Activated CD4-positive, CD25-positive, alpha-beta regulatory T cell treated with anti-CD3 and anti-CD28 coated beads, Interleukin-2, amount 50 U/mL, for 24 hours (primary cell): ENCODE measurements at regions not wholly inside any gene's neighbourhood (a gene's known extent, or its start where the extent isn't known, plus 50 kb on each side); places are given as distances from the start of the nearest gene placed in this dataset.
"Not testable (repeated sequence)": the region's sequence is repeated elsewhere in the genome, so short reads cannot be mapped to it uniquely, and the experiment has no call there.

ENCODE experiments used
- ATAC-seq, 2 donors: fragments of 150-1000 bp; cut with Tn5 transposase; one replicate each; pipeline ENCODE4 v1.10.0; 2021; ENCODE audit warnings: mild to moderate bottlenecking in 1 of 2, moderate library complexity in 1 of 2

DNA sequence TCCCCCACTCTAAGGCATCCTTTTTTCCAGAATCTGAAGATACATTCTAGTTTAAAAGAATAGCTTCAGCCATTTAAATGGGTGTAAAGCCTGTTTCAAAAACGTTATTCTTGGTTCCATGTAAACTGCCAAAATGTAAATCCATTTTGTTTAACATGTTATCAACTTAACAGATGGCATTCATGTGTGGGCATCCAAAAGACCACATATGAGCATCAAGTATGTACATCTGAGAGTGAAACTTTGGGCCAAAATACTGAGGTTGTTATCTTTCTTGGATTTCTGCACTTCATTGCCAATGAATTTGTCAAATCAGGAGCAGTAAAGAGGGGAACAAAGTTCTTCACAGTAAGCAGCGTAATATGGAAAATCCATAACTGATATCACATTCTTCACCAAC is 395.4 kb downstream of the ZNF804A start:
- ATAC-seq, result no peak

DNA sequence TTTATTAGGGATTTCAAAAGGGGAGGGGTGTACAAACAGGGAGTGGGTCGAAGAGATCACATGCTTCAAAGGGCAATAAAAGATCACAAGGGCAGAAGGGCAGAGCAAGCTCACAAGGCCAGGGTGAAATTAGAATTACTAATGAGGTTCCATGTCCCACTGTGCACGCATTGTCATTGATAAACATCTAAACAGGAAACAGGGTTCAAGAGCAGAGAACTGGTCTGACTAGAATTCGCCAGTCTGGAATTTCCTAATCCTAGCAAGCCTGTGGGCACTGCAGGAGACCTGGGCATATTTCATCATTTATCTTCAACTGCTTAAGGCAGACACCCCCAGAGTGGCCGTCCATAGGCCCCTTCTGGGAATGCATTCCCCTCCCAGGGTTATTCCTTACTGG is 408.2 kb downstream of the ZNF804A start:
- no peak for ATAC-seq

DNA sequence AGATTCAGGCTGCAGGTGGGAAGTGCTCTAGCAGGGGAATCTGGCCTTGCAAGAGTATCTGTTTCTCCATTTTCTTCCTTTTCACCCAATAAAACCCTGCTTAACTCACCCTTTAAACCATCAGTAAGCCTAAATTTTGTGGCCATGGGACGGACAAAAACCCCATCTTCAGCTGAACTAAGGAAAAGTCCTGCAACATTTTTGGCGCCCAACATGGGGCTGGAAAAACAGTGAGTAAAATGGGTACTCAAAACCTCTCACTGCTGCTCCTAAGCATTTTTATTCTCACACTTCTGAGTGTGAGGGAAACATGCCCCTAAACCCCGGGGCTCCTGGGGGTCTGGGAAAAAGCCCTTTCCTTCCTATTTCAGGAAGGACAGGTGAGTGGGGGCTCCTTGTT is 414.3 kb downstream of the ZNF804A start:
- no peak for ATAC-seq

DNA sequence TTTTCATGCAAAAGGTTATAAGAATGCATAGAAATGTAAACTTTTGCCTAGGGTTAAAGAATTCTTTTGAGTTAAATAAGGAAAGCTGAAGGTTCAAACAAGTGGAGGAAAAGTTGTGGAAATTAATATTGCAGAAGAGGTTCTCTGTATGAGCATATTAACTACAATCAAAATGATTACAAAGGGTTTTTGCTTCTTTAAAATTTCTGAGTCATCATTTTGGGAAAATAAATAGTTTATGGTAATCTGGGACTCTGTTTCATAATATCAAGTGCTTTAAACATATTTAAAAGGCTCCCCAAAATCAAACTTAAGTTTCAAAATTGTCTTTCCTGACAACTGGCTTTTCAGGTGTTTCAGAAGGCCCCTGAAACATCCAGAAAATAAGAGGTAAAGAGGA is 415.7 kb downstream of the ZNF804A start:
- ATAC-seq, result no peak

DNA sequence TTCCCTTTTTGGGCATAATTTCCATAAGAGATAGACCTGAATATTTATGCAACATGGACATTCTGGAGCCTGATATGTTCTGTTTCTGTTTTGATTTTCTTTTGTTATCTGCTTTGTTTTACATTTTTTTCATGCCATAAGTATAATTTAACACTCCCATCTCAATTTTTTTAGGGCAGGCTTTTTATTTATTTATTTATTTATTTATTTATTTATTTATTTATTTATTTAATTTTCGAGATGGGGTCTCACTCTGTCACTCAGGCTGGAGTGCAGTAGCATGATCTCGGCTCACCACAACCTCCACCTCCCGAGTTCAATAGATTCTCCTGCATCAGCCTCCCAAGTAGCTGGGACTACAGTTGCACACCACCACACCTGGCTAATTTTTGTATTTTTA is 427.6 kb downstream of the ZNF804A start:
- ATAC-seq, result not testable (repeated sequence)

DNA sequence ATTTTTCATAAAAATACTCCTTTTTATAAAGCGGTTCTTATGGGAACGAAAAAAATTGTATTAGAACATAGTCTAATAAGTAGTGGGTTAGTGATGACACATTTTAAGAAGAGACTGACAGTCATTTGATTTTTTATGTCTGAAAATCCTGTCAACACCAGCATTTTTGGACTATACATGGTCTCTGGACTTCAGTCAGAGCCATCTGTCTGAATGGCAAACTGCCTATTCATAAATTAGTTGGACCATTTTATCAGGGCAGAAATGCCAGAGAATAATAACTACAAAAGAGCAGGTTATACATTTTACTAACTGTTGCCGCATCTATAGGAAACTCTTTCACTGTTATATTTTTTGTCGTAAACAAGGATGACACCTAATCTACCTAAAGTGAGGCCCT is 437.6 kb downstream of the ZNF804A start:
- ATAC-seq, result no peak

DNA sequence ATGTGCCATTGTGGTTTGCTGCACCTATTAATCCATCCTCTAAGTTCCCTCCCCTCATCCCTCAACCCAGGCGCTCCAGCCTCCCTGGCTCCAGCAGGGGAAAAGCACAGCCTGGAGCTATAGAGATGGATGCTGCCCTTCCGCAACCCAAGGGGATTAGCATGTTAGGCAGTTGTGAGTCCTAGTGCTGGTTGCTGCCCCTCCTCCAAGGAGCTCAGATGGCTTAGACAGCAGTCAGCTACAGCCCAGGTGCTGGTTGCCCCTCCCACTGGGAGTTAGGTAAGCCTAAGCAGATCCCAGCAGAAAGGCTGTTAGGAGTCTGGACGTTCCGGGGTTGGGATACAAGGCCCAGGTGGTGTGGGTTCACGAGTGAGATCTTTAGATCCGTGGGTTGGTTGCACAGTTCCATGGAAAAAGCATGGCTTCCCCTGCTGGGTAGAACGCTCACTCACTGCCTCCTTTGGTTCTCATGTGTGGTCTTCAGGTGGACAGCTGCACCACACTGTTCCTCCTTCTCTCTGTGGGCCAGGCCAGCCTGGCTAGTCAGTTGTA is 446.1 kb downstream of the ZNF804A start:
- no peak for ATAC-seq

DNA sequence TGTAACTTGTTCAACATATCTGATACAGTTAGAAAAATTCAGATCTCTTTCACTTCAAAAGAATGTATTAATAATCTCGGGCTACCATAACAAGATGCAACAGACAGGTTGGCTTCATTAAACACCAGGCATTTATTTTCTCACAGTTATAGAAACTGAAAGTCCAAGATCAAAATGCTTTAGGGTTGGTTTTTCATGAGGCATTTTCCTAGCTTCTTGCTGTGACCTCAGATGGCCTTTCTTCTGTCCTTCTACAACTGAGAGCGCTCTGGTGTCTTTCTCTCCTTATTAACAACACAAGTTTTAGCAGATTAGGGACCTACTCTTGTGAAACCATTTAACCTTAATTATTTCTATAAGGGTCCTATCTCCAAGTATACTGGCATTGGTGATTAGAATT is 452.5 kb downstream of the ZNF804A start:
- no peak for ATAC-seq

DNA sequence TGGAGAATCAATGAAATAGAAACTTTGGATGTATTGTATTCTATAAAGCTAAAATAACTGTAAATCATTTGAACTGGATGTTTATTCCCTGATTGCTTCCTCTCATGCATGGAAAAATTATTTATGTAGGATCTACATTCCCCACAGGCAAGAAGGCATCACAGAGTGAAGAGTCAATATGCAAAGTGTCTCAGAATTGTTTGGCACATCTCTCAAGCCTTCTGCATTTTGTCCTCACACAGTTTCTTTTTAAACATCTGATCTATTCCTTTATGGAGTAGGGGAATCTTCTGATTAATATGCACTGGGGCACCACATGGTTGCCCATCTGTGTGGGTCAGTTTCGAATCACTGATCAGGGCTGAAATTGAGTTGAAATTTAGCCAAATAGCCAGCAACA is 465.4 kb downstream of the ZNF804A start:
- no peak for ATAC-seq

DNA sequence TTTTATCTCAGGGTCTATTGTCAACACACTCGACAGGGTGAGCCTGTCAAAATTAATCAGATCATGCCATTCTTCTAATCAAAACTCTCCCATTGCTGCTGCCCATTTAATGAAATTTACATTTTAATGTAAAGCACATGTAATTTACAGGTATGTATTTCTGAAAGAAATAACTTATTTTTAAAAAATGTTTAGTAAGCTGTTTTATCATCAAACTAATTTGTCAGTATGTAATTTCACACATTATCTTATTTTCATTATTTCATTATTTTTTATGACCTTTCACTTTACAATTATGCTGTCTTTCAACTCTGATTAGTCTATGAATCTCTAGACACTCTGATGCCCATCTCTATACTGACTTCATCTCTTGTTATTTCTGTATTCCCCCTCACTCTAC is 467.8 kb downstream of the ZNF804A start:
- ATAC-seq, result no peak

DNA sequence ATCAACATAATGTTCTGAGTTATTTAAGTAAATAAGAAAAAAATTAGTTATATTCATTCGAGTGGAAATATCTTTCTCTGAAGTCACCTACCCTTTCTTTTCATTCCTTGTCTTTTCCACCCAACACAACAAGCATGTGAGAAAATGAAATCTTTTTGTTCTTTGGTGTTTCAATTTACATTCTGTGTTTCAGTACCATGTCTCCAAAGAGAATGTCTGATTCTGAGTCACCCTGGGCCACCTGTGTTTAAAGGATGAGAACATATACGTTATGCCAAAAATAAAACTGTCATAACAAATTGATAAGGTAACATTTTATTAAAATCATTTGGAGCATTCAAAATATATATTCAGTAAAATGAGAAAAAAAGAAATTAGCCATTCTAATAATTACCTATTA is 470.8 kb downstream of the ZNF804A start:
- ATAC-seq, result no peak

DNA sequence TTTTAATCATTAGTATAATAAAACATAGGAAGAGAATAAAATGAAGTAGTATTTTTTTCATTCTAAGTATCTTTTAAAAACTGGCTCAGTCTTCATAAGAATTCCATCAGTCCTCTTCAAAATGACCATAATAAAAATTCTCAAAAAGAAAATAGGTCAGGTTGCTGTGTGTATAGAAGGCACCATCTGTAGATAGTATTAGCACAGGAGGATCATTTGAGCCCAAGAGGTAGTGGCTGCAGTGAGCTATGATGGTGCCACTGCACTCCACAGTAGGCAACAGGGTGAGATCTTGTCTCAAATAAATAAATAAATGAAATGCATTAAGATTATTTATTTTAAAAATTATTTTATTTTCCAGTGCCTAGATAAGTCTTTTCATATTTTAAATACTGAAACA is 475.8 kb downstream of the ZNF804A start:
- no peak for ATAC-seq

DNA sequence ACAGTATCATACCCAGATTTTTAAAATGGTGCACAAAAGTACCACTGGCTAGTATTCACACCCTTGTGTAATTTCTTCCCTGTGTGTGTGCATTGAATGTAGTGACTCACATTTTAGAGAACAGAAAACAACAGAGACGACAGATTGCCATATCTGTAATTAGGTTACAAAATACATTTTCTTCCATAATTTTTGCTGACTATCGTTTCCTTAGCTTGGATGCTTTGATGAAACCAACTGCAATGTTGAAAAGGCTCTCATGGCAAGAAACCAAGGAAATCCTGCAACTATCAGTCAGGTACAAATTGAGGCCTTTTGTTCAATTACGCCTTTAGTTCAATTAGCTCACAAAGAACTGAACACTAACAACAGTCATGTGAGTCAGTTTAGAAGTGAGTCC is 484.4 kb downstream of the ZNF804A start:
- no peak for ATAC-seq

DNA sequence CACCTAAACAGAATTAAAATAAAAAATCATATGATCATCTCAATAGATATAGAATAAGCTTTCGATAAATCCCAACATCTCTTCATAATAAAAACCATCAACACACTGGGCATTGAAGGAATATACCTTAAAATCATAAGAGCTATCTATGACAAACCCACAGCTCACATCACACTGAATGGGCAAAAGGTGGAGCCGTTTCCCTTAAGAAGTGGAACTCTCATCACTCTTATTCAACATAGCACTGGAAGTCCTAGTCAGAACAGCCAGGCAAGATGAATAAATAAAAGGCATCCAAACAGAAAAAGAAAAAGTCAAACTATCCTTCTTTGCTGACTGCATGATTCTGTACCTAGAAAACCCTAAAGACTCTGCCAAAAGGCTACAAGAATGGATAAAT is 510.3 kb downstream of the ZNF804A start:
- ATAC-seq, result no peak

DNA sequence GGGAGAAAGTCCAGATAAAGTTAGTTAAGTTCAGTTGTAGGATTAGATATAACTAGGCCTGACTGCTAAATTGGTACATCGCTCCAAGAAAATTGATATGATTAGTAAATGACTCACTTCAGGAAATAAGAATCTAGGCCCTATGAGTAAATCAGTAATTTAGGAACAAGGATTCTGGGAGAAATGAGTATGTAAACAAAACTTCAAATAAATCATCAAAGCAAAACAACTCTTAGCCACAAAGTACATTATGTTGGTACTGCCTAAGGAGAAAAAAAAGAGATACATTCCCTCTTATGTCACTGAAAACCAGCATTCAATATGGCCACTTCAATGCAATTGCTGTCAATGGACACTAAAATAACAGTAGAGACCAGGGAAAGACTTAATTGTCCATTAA is 529.1 kb downstream of the ZNF804A start:
- no peak for ATAC-seq

DNA sequence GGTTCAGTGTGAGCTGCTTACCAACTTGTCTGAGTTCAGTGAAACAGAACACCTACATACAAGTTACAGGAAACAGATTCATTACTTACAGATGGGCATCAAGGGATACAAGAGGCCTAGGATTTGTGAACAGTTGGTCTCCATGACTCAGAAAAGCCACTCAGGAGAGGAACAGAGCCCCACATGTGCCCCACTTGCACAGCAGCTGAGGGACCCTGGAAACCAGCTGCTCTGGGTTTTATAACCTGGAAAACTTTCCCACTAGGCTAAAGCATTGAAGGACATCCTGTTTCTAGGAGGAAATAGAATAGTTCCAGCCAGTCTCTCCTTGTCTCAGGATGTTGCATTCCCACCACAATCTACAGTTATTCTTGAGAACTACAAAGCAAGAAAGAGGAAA is 530.0 kb downstream of the ZNF804A start:
- no peak for ATAC-seq

DNA sequence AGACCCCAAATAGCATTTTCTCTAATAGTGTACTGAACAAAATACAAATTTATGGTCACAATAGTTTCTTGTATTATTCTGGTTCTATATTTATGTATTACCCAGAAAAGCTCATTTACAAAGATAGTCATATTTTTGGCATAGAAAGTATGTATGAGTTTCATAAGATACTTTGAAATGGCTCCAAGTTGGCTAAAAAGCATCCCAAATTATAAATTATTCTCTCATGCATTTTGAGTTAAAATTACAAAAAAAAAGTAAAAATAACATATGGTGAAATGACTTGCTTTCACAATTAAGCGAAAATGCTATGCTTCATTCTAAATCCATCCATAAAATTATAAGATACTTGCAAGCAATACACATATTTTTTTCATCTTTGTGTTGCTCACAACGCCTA is 530.7 kb downstream of the ZNF804A start:
- ATAC-seq, result no peak

DNA sequence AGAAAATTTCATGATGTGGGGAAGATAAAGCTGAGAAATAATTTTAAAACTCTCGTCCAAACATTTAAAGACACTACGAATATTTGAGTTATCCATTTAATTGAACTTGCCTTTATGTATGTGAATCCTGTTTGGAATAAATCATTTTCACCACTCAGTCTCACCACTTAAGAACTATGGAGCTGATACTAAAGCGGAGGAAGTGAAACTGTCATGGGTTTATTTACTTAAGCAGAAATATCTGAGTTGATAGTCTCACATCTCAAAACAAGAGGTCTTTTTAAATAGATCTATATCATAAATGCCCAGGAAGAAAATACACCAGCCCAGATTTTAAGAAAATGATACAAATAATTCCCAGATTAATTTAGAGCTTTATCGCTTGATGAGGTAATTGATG is 532.4 kb downstream of the ZNF804A start:
- no peak for ATAC-seq

DNA sequence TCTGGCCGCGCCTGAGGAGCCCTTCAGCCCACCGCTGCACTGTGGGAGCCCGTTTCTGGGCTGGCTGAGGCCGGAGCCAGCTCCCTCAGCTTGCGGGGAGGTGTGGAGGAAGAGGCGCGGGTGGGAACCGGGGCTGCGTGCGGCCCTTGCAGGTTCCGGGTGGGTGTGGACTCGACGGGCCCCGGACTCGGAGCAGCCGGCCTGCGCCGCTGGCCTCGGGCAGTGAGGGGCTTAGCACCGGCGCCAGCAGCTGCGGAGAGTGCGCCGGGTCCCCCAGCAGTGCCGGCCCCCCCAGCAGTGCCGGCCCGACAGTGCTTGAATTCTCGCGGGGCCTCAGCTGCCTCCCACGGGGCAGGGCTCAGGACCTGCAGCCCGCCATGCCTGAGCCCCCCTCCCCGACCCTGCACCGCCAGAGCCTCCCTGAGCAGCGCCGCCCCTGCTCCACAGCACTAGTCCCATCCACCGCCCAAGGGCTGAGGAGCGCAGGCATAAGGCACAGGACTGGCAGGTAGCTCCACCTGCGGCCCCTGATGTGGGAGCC is 534.2 kb downstream of the ZNF804A start:
- no peak for ATAC-seq

DNA sequence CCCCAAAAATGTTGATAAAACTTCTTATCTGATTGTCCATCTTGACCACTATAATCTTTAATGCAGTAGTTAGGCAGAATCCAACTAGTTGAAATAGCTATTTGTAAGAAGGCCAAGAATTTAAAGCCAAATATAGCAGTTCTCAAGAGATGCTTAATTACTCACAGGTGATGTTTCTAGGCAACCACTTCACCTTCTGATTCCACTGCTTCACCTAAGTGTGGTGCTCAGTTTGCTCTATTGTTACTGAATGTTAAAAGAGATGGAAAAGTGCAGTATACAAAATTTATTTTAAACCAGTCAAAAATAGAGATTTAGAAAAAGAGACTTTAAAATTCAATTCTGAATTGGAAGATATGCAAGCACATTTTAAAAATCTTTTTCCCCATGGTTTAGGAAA is 539.4 kb downstream of the ZNF804A start:
- ATAC-seq, result no peak

DNA sequence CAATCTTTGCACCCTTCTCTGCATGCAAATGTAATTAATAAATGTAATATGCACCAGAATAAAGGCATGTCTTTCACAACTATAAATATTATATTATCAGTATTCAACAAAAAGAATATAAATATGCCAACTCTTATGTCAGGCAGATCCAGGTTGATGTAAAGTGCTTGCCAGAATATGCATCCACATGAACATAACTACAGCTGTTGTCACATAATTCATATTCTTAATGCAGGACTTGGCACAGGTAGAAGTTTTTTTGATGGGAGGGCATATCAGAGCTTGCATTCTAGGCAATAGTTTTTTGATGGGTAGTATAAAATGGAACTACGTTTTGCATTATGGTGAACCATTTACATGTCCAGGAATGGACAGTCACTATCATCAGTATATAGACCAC is 544.3 kb downstream of the ZNF804A start:
- ATAC-seq, result no peak

DNA sequence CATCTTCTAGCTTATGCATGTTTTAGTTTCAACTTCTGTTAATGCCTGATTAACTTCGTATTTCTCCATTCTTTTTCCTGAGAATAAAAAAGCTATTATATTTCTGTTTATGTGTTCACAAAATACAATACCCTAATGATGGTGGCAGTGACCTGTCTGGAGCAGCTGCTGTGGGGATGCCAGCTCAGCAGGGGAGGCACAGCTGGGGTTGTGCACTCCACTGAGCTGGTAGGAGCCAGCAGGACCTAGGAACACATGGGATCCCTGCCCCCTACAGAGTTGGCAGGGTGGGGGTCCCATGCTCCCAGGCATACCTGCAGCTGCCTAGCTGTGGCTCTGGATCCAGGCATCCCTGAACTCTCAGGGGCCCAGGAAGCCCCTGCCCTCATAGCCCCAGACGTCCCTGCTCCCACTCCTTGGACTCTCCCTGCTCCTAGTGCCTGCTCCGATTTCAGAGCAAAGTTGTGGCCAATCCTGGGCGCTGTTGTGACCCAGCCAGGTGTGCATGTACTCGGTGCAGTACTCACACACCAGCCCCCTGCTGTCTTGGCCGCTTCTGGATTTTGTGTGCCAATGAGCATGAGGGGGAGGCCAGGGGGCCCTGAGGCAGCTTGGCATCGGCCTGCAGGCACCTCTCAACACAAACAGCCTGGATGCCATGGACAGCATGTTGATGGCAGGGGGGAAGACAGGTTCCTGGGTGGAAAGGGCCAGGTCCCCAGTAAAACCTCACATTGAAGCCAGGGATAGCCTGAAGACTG is 546.0 kb downstream of the ZNF804A start:
- ATAC-seq, result no peak

DNA sequence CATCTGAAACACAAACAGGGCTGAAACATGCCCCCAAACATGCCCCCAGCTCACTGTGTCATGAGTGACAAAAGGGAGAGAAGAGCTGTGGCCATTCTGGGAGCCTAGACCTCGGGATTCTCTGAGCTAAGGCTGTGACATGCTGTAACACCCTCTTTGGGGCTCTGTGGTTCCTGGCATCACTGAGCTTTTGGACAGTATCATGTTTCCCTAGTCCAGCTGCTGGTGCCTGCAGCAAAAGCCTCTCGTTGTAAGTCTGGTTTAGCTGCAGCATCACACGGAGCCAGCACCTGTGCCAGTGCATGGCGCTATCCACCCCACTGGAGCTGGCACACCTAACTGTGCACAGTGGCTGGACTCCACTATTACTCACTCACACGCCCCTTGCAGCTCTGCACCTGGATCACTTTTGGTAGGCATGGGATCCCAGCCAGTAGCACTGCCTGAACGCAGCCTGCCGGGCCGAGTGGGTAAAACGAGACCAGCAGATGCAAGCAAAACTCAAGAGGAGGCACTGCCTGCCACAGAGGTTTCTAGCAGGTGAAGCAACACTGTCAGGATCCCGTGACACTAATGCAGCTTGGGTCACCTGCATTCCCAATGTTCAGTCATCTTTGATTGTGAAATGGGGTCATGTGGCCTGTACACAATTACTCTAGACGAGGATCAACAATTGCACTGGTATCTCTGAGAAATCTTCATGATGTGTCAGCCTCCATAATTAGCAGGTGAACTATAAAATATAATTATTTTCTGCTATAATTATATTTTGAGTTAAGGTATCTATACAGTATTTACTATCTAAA is 547.2 kb downstream of the ZNF804A start:
- no peak for ATAC-seq

DNA sequence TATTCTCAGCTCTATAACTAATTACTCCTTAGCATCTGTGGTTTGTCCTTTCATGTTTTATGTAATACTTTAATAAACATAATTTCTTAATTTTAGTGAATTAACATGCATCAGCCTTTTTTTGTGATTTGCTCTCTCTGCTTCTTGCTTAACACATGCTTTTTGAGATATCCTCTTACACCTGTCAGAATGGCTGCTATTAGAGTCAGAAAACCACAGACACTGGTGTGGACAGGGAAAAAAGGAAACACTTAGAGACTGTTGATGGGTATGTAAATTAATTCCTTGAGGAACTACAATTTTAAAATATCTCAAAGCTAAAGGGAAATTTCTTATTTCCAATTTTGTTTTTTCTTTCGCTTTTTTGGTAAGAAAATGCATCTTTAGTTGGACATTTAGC is 549.0 kb downstream of the ZNF804A start:
- no peak for ATAC-seq
